Left ventricle myocardium inferior (tissue), 1 donor: ENCODE measurements at regions not wholly inside any gene's neighbourhood (a gene's known extent, or its start where the extent isn't known, plus 50 kb on each side); places are given as distances from the start of the nearest gene placed in this dataset.

Experiments
- DNase-seq: peaks from one replicate; pipeline ENCODE4 v3.0.0-alpha.2; 2020
- H3K27ac ChIP-seq: fragments of 200-600 bp; replicated peaks from 2 replicates; pipeline ENCODE4 v1.8.0; 2021
- H3K27me3 ChIP-seq: fragments of 200-600 bp; 2 replicates; pipeline ENCODE4 v1.8.0; 2021; ENCODE audit warnings: low read depth
- H3K36me3 ChIP-seq: fragments of 200-600 bp; 2 replicates; pipeline ENCODE4 v1.8.0; 2021
- H3K4me1 ChIP-seq: fragments of 200-600 bp; 2 replicates; pipeline ENCODE4 v1.8.0; 2021
- H3K4me3 ChIP-seq: fragments of 200-600 bp; 2 replicates; pipeline ENCODE4 v1.8.0; 2021; ENCODE audit warnings: mild to moderate bottlenecking, moderate library complexity
- H3K9me3 ChIP-seq: fragments of 200-600 bp; replicated peaks from 2 replicates; pipeline ENCODE4 v1.8.0; 2021
- CTCF ChIP-seq: fragments of 200-600 bp; IDR thresholded peaks from 2 replicates; pipeline ENCODE4 v1.8.0; 2021; ENCODE audit warnings: antibody characterized with exemption, mild to moderate bottlenecking, borderline replicate concordance
- intact Hi-C: fragments of 100-400 bp; cut with micrococcal nuclease; formaldehyde crosslinking; loops from one replicate; pipeline ENCODE4 v1.11.0; 2022
- donor health status: DM: no; HTN: yes; CAD: no; lungs with severe emphysema.

- intact Hi-C loops, result no loop called here
- no peak for DNase-seq
- Histone ChIP-seq H3K36me3 (no peaks in the 10 kb centered on the region), H3K4me1 (no peaks in the 10 kb centered on the region), H3K4me3 (peak overlapping the region; percentile 9), H3K9me3 (no peaks in the 10 kb centered on the region), H3K27ac (peak overlapping the region; percentile 43), H3K27me3 (no peaks in the 10 kb centered on the region)
- TF ChIP-seq CTCF, result no peak
Measured at GRCh38 chr4:20432088-20432487, 180.4 kb downstream of the SLIT2 start.

- intact Hi-C loops, result no loop called here
- no peak for TF ChIP-seq CTCF
- Histone ChIP-seq H3K4me3 (no peak overlapping the region), H3K27me3 (no peaks in the 10 kb centered on the region), H3K27ac (no peak overlapping the region), H3K9me3 (no peaks in the 10 kb centered on the region), H3K4me1 (no peaks in the 10 kb centered on the region), H3K36me3 (no peaks in the 10 kb centered on the region)
- no peak for DNase-seq
Measured at GRCh38 chr4:20433097-20433705, 181.5 kb downstream of the SLIT2 start.

GRCh38 chr4:20440170-20440569 is 188.5 kb downstream of the SLIT2 start:
- DNase-seq, result no peak
- Histone ChIP-seq H3K27ac (no peak overlapping the region), H3K4me1 (no peaks in the 10 kb centered on the region)

GRCh38 chr4:20443015-20443805 is 191.5 kb downstream of the SLIT2 start:
- Histone ChIP-seq H3K27ac (no peak overlapping the region), H3K4me3 (no peak overlapping the region), H3K36me3 (no peaks in the 10 kb centered on the region), H3K9me3 (no peaks in the 10 kb centered on the region), H3K27me3 (no peaks in the 10 kb centered on the region), H3K4me1 (no peaks in the 10 kb centered on the region)
- TF ChIP-seq CTCF, result no peak
- DNase-seq, result no peak
- intact Hi-C loops, result no loop called here

More at GRCh38 chr4:20440170-20440569, 188.5 kb downstream of the SLIT2 start:
- Histone ChIP-seq H3K9me3 (no peaks in the 10 kb centered on the region), H3K27me3 (no peaks in the 10 kb centered on the region), H3K36me3 (no peaks in the 10 kb centered on the region), H3K4me3 (no peak overlapping the region)
- no peak for TF ChIP-seq CTCF
- intact Hi-C loops, result no loop called here

- no peaks in the 10 kb centered on the region for H3K9me3 ChIP-seq
Measured at GRCh38 chr4:20444599-20445337, 193.1 kb downstream of the SLIT2 start.

More at GRCh38 chr4:20444599-20445337, 193.1 kb downstream of the SLIT2 start:
- no peak for DNase-seq
- Histone ChIP-seq H3K4me1 (no peaks in the 10 kb centered on the region), H3K4me3 (no peak overlapping the region), H3K27ac (no peak overlapping the region), H3K36me3 (no peaks in the 10 kb centered on the region), H3K27me3 (no peaks in the 10 kb centered on the region)
- intact Hi-C loops, result no loop called here
- no peak for TF ChIP-seq CTCF
